Neural cell (in vitro differentiated cells): ENCODE measurements at regions not wholly inside any gene's neighbourhood (a gene's known extent, or its start where the extent isn't known, plus 50 kb on each side); places are given as distances from the start of the nearest gene placed in this dataset.

Experiments used
- H2AFZ ChIP-seq: fragments of 200-600, 300-800 bp; sonication (generic), shearing (Covaris generic); 2 replicates; pipeline ENCODE4 v1.6.0; 2014; ENCODE audit warnings: low read depth, mild to moderate bottlenecking, antibody characterized with exemption, low read length, moderate library complexity
- H3F3A ChIP-seq: fragments of 200-600 bp; shearing (Covaris generic); 2 replicates; pipeline ENCODE4 v1.6.1; 2016; ENCODE audit warnings: mild to moderate bottlenecking, moderate library complexity, mixed read lengths, antibody characterized with exemption, low read length; ENCODE audit not compliant: insufficient read depth, poor library complexity, severe bottlenecking
- H3K27ac ChIP-seq: fragments of 200-600, 300-800 bp; sonication (generic), shearing (Covaris generic); 2 replicates; pipeline ENCODE4 v1.5.1; 2014; ENCODE audit warnings: mild to moderate bottlenecking, low read length, moderate library complexity
- H3K27me3 ChIP-seq: fragments of 300-800, 200-600 bp; sonication (generic), shearing (Covaris generic); 2 replicates; pipeline ENCODE4 v1.6.0; 2014; ENCODE audit warnings: mild to moderate bottlenecking, low read depth, low read length, moderate library complexity; ENCODE audit not compliant: insufficient read depth
- H3K36me3 ChIP-seq: fragments of 300-800, 200-600 bp; sonication (generic), shearing (Covaris generic); 2 replicates; pipeline ENCODE4 v1.5.1; 2014; ENCODE audit warnings: mild to moderate bottlenecking, antibody characterized with exemption, low read length, moderate library complexity; ENCODE audit not compliant: insufficient read depth
- H3K4me2 ChIP-seq: fragments of 300-800, 200-600 bp; sonication (generic), shearing (Covaris generic); 2 replicates; pipeline ENCODE4 v1.6.0; 2014; ENCODE audit warnings: mild to moderate bottlenecking, low read length
- H3K4me3 ChIP-seq: fragments of 300-800, 200-600 bp; sonication (generic), shearing (Covaris generic); 2 replicates; pipeline ENCODE4 v1.5.1; 2014; ENCODE audit warnings: mild to moderate bottlenecking, low read length, moderate library complexity
- H3K79me2 ChIP-seq: fragments of 200-600 bp; shearing (Covaris generic); replicated peaks from 2 replicates; pipeline ENCODE4 v1.6.0; 2014; ENCODE audit warnings: mild to moderate bottlenecking, low read length, moderate library complexity; ENCODE audit not compliant: insufficient read depth
- H3K9ac ChIP-seq: fragments of 300-800, 200-600 bp; sonication (generic), shearing (Covaris generic); 2 replicates; pipeline ENCODE4 v1.6.1; 2016; ENCODE audit warnings: mild to moderate bottlenecking, low read length, mixed read lengths
- H3K9me2 ChIP-seq: fragments of 200-600 bp; shearing (Covaris generic); 2 replicates; pipeline ENCODE4 v1.6.1; 2016; ENCODE audit warnings: mild to moderate bottlenecking, low read length, mixed read lengths; ENCODE audit not compliant: insufficient read depth
- H3K9me3 ChIP-seq: fragments of 200-600, 300-800 bp; sonication (generic), shearing (Covaris generic); 2 replicates; pipeline ENCODE4 v1.6.1; 2016; ENCODE audit warnings: mild to moderate bottlenecking, mixed run types, low read length, moderate library complexity, mixed read lengths
- H4K20me1 ChIP-seq: fragments of 200-600 bp; shearing (Covaris generic); 2 replicates; pipeline ENCODE4 v1.6.1; 2016; ENCODE audit warnings: mild to moderate bottlenecking, mixed run types; ENCODE audit not compliant: insufficient read depth
- CTCF ChIP-seq: fragments of 450-650 bp; IDR thresholded peaks from 2 replicates; pipeline ENCODE4 v1.5.1; 2014; ENCODE audit warnings: antibody characterized with exemption, mild to moderate bottlenecking, moderate library complexity; ENCODE audit not compliant: poor library complexity, severe bottlenecking
- EP300 ChIP-seq: fragments of 450-650 bp; conservative IDR thresholded peaks from 2 replicates; pipeline ENCODE4 v1.6.1; 2014; ENCODE audit warnings: antibody characterized with exemption, mild to moderate bottlenecking, moderate library complexity; ENCODE audit not compliant: poor library complexity, severe bottlenecking
- EZH2 ChIP-seq: fragments of 200-600, 300-800 bp; shearing (Covaris generic), sonication (generic); IDR thresholded peaks from 2 replicates; pipeline ENCODE4 v1.6.1; 2014; ENCODE audit warnings: antibody characterized with exemption, low read length, borderline replicate concordance, mild to moderate bottlenecking; ENCODE audit not compliant: insufficient read depth, poor library complexity, severe bottlenecking
- MXI1 ChIP-seq: fragments of 450-650 bp; conservative IDR thresholded peaks from 2 replicates; pipeline ENCODE4 v1.6.1; 2014; ENCODE audit warnings: antibody characterized with exemption, mild to moderate bottlenecking; ENCODE audit not compliant: poor library complexity, severe bottlenecking
- POLR2AphosphoS5 ChIP-seq: IDR thresholded peaks from 2 replicates; pipeline ENCODE4 v1.6.1; 2012
- RAD21 ChIP-seq: fragments of 450-650 bp; conservative IDR thresholded peaks from 2 replicates; pipeline ENCODE4 v1.6.1; 2014; ENCODE audit warnings: antibody characterized with exemption, mild to moderate bottlenecking, moderate library complexity
- REST ChIP-seq: IDR thresholded peaks from 2 replicates; pipeline ENCODE4 v1.6.1; 2012; ENCODE audit warnings: borderline replicate concordance
- SMC3 ChIP-seq: fragments of 450-650 bp; conservative IDR thresholded peaks from 2 replicates; pipeline ENCODE4 v1.6.1; 2014; ENCODE audit warnings: antibody characterized with exemption, mild to moderate bottlenecking, moderate library complexity; ENCODE audit not compliant: poor library complexity
- TAF1 ChIP-seq: IDR thresholded peaks from 2 replicates; pipeline ENCODE4 v1.6.1; 2012; ENCODE audit warnings: low read depth

GRCh38 chr4:137200322-137200721 is 332.0 kb downstream of the PCDH18 start:
- Histone ChIP-seq H3K4me3 (no peak overlapping the region), H3K4me2 (no peak overlapping the region), H3K9ac (no peak overlapping the region), H2AFZ (no peak overlapping the region), H3K9me3 (peaks cover 8% of the 10 kb centered on the region), H3K36me3 (no peaks in the 10 kb centered on the region), H3K27me3 (peaks cover 31% of the 10 kb centered on the region), H3K9me2 (no peaks in the 10 kb centered on the region), H3F3A (no peaks in the 10 kb centered on the region), H4K20me1 (no peaks in the 10 kb centered on the region), H3K79me2 (no peaks in the 10 kb centered on the region), H3K27ac (no peak overlapping the region)
- no peak for TF ChIP-seq POLR2AphosphoS5
- TF ChIP-seq EZH2 = no peak
- no peak for TF ChIP-seq EP300
- no peak for TF ChIP-seq MXI1
- TF ChIP-seq CTCF = no peak
- no peak for TF ChIP-seq RAD21
- no peak for TF ChIP-seq SMC3
- TF ChIP-seq REST = no peak
- TF ChIP-seq TAF1 = no peak

- peaks cover 8% of the 10 kb centered on the region for H3K9me3 ChIP-seq
- no peak overlapping the region for H3K4me2 ChIP-seq
- no peaks in the 10 kb centered on the region for H3K9me2 ChIP-seq
- no peaks in the 10 kb centered on the region for H3F3A ChIP-seq
- no peak overlapping the region for H2AFZ ChIP-seq
- no peak overlapping the region for H3K9ac ChIP-seq
- no peak for TF ChIP-seq CTCF
- H3K27me3 ChIP-seq = peaks cover 31% of the 10 kb centered on the region
- no peak overlapping the region for H3K27ac ChIP-seq
- no peaks in the 10 kb centered on the region for H4K20me1 ChIP-seq
- no peak overlapping the region for H3K4me3 ChIP-seq
- H3K36me3 ChIP-seq = no peaks in the 10 kb centered on the region
- no peaks in the 10 kb centered on the region for H3K79me2 ChIP-seq
These were observed 333.5 kb downstream of the PCDH18 start for GRCh38 chr4:137198791-137199190.
